HG03135 (cell line): ENCODE measurements at regions not wholly inside any gene's neighbourhood (a gene's known extent, or its start where the extent isn't known, plus 50 kb on each side); places are given as distances from the start of the nearest gene placed in this dataset.
"Not testable (repeated sequence)": the region's sequence is repeated elsewhere in the genome, so short reads cannot be mapped to it uniquely, and the experiment has no call there.

Experiments used
- ATAC-seq: cut with Tn5 transposase; IDR thresholded peaks from one replicate; pipeline ENCODE4 v1.9.1; 2021; ENCODE audit warnings: mild to moderate bottlenecking, moderate library complexity; ENCODE audit not compliant: unreplicated experiment

GRCh38 chrX:35221391-35221790, 278.8 kb downstream of the FAM47B start:
- not testable (repeated sequence) for ATAC-seq

GRCh38 chrX:35244088-35244741, 301.6 kb downstream of the FAM47B start:
- no peak for ATAC-seq

- ATAC-seq = no peak
Measured at GRCh38 chrX:35244796-35245508, 302.4 kb downstream of the FAM47B start.

- ATAC-seq = no peak
Measured at GRCh38 chrX:35251226-35251625, 308.6 kb downstream of the FAM47B start.

- no peak for ATAC-seq
Measured at GRCh38 chrX:35276115-35276514, 333.5 kb downstream of the FAM47B start.

- no peak for ATAC-seq
Measured at GRCh38 chrX:35285289-35285962, 342.8 kb downstream of the FAM47B start.

- ATAC-seq = no peak
Measured at GRCh38 chrX:35288657-35289056, 346.1 kb downstream of the FAM47B start.

- no peak for ATAC-seq
Measured at GRCh38 chrX:35289952-35290351, 347.4 kb downstream of the FAM47B start.

GRCh38 chrX:35291013-35291412, 348.4 kb downstream of the FAM47B start:
- no peak for ATAC-seq

- no peak for ATAC-seq
Measured at GRCh38 chrX:35292522-35292921, 349.9 kb downstream of the FAM47B start.

GRCh38 chrX:35305037-35305436, 362.4 kb downstream of the FAM47B start:
- ATAC-seq = not testable (repeated sequence)

GRCh38 chrX:35339796-35340195, 397.2 kb downstream of the FAM47B start:
- no peak for ATAC-seq

- no peak for ATAC-seq
Measured at GRCh38 chrX:35340465-35340864, 397.9 kb downstream of the FAM47B start.

- no peak for ATAC-seq
Measured at GRCh38 chrX:35351212-35351611, 408.6 kb downstream of the FAM47B start.

- ATAC-seq = no peak
Measured at GRCh38 chrX:35351795-35352483, 409.3 kb downstream of the FAM47B start.

GRCh38 chrX:35357656-35358055, 415.1 kb downstream of the FAM47B start:
- ATAC-seq = no peak

GRCh38 chrX:35362866-35363265, 420.3 kb downstream of the FAM47B start:
- no peak for ATAC-seq

GRCh38 chrX:35374116-35374515, 424.0 kb upstream of the MAGEB16 start:
- no peak for ATAC-seq

GRCh38 chrX:35380808-35381700, 417.1 kb upstream of the MAGEB16 start:
- ATAC-seq = peak; percentile 72

- not testable (repeated sequence) for ATAC-seq
Measured at GRCh38 chrX:35381709-35382108, 416.4 kb upstream of the MAGEB16 start.
